HepG2 (cell line): ENCODE measurements at regions not wholly inside any gene's neighbourhood (a gene's known extent, or its start where the extent isn't known, plus 50 kb on each side); places are given as distances from the start of the nearest gene placed in this dataset.

Source experiments
- ATAC-seq: fragments of 200-7000 bp; cut with Tn5 transposase; 3 replicates; pipeline ENCODE4 v1.9.1; 2020; ENCODE audit warnings: mild to moderate bottlenecking, moderate library complexity
- BruUV-seq: library from RNA; stranded (reverse); fragments of 400-500 nt; replicated peaks from 2 replicates; lab custom pipeline; 2021; lab: Mats Ljungman, UMichigan
- CTCF ChIA-PET: fragments of 300-600 bp; formaldehyde crosslinking; extraction: SDS; loops from one replicate; lab custom pipeline; 2021; ENCODE audit warnings: low total read pairs, inconsistent platforms, low intra/inter-chr PET ratio; lab: Yijun Ruan, JAX
- POLR2A ChIA-PET: fragments of 350-600 bp; sonication (Branson Sonifier 250); formaldehyde crosslinking; loops from one replicate; lab custom pipeline; 2020; ENCODE audit warnings: antibody characterized with exemption, inconsistent platforms; lab: Yijun Ruan, JAX
- DNase-seq: peaks from one replicate; pipeline ENCODE4 v3.0.0-alpha.2; 2015; ENCODE audit warnings: low spot score
- FAIRE-seq: peaks from 3 replicates; lab custom pipeline; 2011; peaks lifted over from hg19 to GRCh38; lab: Jason Lieb, UNC
- H2AFZ ChIP-seq: one replicate; pipeline ENCODE4 v1.6.1; 2011; ENCODE audit warnings: low read length, inconsistent platforms
- H3K27ac ChIP-seq: fragments of 300-600 bp; 3 replicates; pipeline ENCODE4 v1.8.0; 2011; ENCODE audit warnings: mixed run types, mild to moderate bottlenecking, mixed read lengths, low read length, inconsistent platforms; ENCODE audit not compliant: insufficient read depth; ENCODE audit errors: extremely low read length
- H3K27me3 ChIP-seq, 2 experiments: fragments of 200-600 bp in 1 of 2; 2 replicates in 1 of 2; 3 replicates in 1 of 2; pipeline versions ENCODE4 v1.6.0 to v1.8.0; 2011; ENCODE audit warnings: low read length in 2 of 2, mild to moderate bottlenecking in 2 of 2, moderate library complexity in 2 of 2, inconsistent platforms in 1 of 2; ENCODE audit not compliant: insufficient read depth in 2 of 2, control insufficient read depth in 1 of 2
- H3K36me3 ChIP-seq, 2 experiments: fragments of 200-600 bp in 1 of 2; replicated peaks in 1 of 2; 2 replicates in 1 of 2; 3 replicates in 1 of 2; pipeline versions ENCODE4 v1.5.1 to v1.8.0; 2011; ENCODE audit warnings: low read length in 2 of 2, inconsistent platforms in 1 of 2; ENCODE audit not compliant: insufficient read depth in 2 of 2, control insufficient read depth in 1 of 2
- H3K4me1 ChIP-seq: 2 replicates; pipeline ENCODE4 v1.5.1; 2012; ENCODE audit warnings: low read length, inconsistent platforms; ENCODE audit not compliant: insufficient read depth
- H3K4me2 ChIP-seq: 2 replicates; pipeline ENCODE4 v1.6.0; 2011; ENCODE audit warnings: low read depth, low read length, inconsistent platforms
- H3K4me3 ChIP-seq, 3 experiments: fragments of 200-600 bp in 1 of 3; sonication (generic), shearing (Covaris generic) in 1 of 3; replicated peaks in 1 of 3; 2 replicates each; pipeline ENCODE4 v1.5.1; 2011 to 2016; ENCODE audit warnings: low read length in 3 of 3, inconsistent platforms in 2 of 3, low read depth in 2 of 3, mild to moderate bottlenecking in 2 of 3, control low read depth in 1 of 3, mixed read lengths in 1 of 3; ENCODE audit not compliant: insufficient read depth in 1 of 3
- H3K79me2 ChIP-seq: one replicate; pipeline ENCODE4 v1.6.1; 2011; ENCODE audit warnings: low read length, inconsistent platforms; ENCODE audit not compliant: insufficient read depth
- H3K9ac ChIP-seq: 2 replicates; pipeline ENCODE4 v1.6.0; 2011; ENCODE audit warnings: mild to moderate bottlenecking, low read depth, low read length, inconsistent platforms; ENCODE audit not compliant: insufficient read depth
- H3K9me3 ChIP-seq: 2 replicates; pipeline ENCODE4 v1.5.1; 2012; ENCODE audit warnings: mild to moderate bottlenecking, low read length
- H4K20me1 ChIP-seq: 2 replicates; pipeline ENCODE4 v1.6.0; 2011; ENCODE audit warnings: inconsistent platforms, mild to moderate bottlenecking, low read length, moderate library complexity; ENCODE audit not compliant: insufficient read depth
- HNRNPUL1 ChIP-seq: fragments of 200-400 bp; formaldehyde crosslinking; IDR thresholded peaks from 2 replicates; pipeline ENCODE4 v1.6.1; 2017; ENCODE audit warnings: low read depth, mild to moderate bottlenecking, low read length, moderate library complexity
- ONECUT2 ChIP-seq: sonication (generic); formaldehyde crosslinking; IDR thresholded peaks from 2 replicates; pipeline ENCODE4 v1.4.0; 2020; ENCODE audit warnings: missing genetic modification reagents
- PRPF4 ChIP-seq: fragments of 200-400 bp; formaldehyde crosslinking; IDR thresholded peaks from 2 replicates; pipeline ENCODE4 v1.6.1; 2016; ENCODE audit warnings: low read length, low read depth; ENCODE audit not compliant: poor library complexity, severe bottlenecking
- SATB2 ChIP-seq: sonication (generic); formaldehyde crosslinking; IDR thresholded peaks from 2 replicates; pipeline ENCODE4 v1.5.0; 2020; ENCODE audit warnings: missing genetic modification reagents
- U2AF2 ChIP-seq: fragments of 200-400 bp; formaldehyde crosslinking; IDR thresholded peaks from 2 replicates; pipeline ENCODE4 v1.6.1; 2017; ENCODE audit warnings: low read depth, mild to moderate bottlenecking, low read length
- ZNF552 ChIP-seq: sonication (generic); formaldehyde crosslinking; IDR thresholded peaks from 2 replicates; pipeline ENCODE4 v1.9.0; 2022; ENCODE audit warnings: missing genetic modification reagents, mild to moderate bottlenecking, borderline replicate concordance
- ZNF746 ChIP-seq: sonication (generic); formaldehyde crosslinking; IDR thresholded peaks from 2 replicates; pipeline ENCODE4 v1.8.0; 2022; ENCODE audit warnings: mild to moderate bottlenecking, missing genetic modification reagents
- WGBS: methylation state at CpG from one replicate; pipeline ENCODE4 v1.1.6; 2017; ENCODE audit warnings: low lambda C conversion rate; 5-methylcytosine and 5-hydroxymethylcytosine counted together
- in situ Hi-C: cut with HindIII; loops from 2 replicates; pipeline ENCODE4 v1.10.0; 2017; ENCODE audit warnings: low pct_unique_long_range_greater_than_20kb; ENCODE audit not compliant: extremely low pct_ligation_motif_present
- intact Hi-C: fragments of 100-400 bp; cut with micrococcal nuclease; formaldehyde crosslinking; loops from one replicate; pipeline ENCODE4 v1.10.0; 2022; ENCODE audit not compliant: unreplicated experiment
- TF ChIP-seq, protein P1 (sequence below): sonication (generic); formaldehyde crosslinking; IDR thresholded peaks from 2 replicates; pipeline ENCODE4 v1.4.0; 2020; ENCODE audit warnings: mild to moderate bottlenecking, missing genetic modification reagents
- TF ChIP-seq, protein P2 (sequence below): sonication (generic); formaldehyde crosslinking; IDR thresholded peaks from 2 replicates; pipeline ENCODE4 v1.5.1; 2020; ENCODE audit warnings: mild to moderate bottlenecking, moderate library complexity, missing genetic modification reagents
- TF ChIP-seq, protein P3 (sequence below): sonication (generic); formaldehyde crosslinking; IDR thresholded peaks from 2 replicates; pipeline ENCODE4 v1.5.0; 2020; ENCODE audit warnings: mild to moderate bottlenecking, missing genetic modification reagents, borderline replicate concordance

DNA sequence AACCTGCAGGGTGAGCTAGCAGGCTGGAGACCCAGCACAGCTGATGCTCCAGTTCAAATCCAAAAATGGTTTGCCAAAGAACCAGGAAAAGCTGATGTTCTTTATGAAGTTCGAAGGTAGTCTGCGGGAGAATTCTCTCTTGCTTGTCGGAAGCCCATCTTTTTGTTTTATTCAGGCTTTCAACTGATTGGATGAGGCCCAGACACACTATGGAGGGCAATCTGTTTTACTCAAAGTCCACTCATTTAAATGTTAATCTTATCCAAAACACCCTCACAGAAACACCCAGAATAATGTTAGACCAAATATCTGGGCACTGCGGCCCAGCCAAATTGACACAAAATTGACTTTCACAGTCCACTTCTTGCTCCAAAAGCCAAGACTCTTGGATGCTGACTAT lies 105.6 kb upstream of the PMEPA1 start:
- ATAC-seq = no peak
- no peak for DNase-seq
- no peak overlapping the region for H3K4me2 ChIP-seq
- no peaks in the 10 kb centered on the region for H3K36me3 ChIP-seq
- no peak overlapping the region for H3K27ac ChIP-seq
- intact Hi-C loops = no loop called here
- H3K4me1 ChIP-seq = no peaks in the 10 kb centered on the region
- WGBS = 47% methylated on average over 4 of the region's 4 CpGs
- BruUV-seq = no TSS peak
- CTCF ChIA-PET = no interaction called here
- H4K20me1 ChIP-seq = no peaks in the 10 kb centered on the region
- H2AFZ ChIP-seq = no peak overlapping the region
- POLR2A ChIA-PET = no interaction called here
- H3K4me3 ChIP-seq = no peak overlapping the region
- H3K27me3 ChIP-seq = peaks cover 5 to 31% of the 10 kb centered on the region in 2 experiments; a peak in 3 of 5 replicates
- in situ Hi-C loops = no loop called here
- H3K9me3 ChIP-seq = no peaks in the 10 kb centered on the region
- no peaks in the 10 kb centered on the region for H3K79me2 ChIP-seq
- H3K9ac ChIP-seq = no peak overlapping the region
- no peak for FAIRE-seq
- no peak for TF ChIP-seq ONECUT2 (CRISPR knock-in tag)
- TF ChIP-seq, protein P1, sequence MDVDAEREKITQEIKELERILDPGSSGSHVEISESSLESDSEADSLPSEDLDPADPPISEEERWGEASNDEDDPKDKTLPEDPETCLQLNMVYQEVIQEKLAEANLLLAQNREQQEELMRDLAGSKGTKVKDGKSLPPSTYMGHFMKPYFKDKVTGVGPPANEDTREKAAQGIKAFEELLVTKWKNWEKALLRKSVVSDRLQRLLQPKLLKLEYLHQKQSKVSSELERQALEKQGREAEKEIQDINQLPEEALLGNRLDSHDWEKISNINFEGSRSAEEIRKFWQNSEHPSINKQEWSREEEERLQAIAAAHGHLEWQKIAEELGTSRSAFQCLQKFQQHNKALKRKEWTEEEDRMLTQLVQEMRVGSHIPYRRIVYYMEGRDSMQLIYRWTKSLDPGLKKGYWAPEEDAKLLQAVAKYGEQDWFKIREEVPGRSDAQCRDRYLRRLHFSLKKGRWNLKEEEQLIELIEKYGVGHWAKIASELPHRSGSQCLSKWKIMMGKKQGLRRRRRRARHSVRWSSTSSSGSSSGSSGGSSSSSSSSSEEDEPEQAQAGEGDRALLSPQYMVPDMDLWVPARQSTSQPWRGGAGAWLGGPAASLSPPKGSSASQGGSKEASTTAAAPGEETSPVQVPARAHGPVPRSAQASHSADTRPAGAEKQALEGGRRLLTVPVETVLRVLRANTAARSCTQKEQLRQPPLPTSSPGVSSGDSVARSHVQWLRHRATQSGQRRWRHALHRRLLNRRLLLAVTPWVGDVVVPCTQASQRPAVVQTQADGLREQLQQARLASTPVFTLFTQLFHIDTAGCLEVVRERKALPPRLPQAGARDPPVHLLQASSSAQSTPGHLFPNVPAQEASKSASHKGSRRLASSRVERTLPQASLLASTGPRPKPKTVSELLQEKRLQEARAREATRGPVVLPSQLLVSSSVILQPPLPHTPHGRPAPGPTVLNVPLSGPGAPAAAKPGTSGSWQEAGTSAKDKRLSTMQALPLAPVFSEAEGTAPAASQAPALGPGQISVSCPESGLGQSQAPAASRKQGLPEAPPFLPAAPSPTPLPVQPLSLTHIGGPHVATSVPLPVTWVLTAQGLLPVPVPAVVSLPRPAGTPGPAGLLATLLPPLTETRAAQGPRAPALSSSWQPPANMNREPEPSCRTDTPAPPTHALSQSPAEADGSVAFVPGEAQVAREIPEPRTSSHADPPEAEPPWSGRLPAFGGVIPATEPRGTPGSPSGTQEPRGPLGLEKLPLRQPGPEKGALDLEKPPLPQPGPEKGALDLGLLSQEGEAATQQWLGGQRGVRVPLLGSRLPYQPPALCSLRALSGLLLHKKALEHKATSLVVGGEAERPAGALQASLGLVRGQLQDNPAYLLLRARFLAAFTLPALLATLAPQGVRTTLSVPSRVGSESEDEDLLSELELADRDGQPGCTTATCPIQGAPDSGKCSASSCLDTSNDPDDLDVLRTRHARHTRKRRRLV (CRISPR knock-in tag) = no peak
- no peak for TF ChIP-seq SATB2 (CRISPR knock-in tag)
- TF ChIP-seq PRPF4 = no peak
- TF ChIP-seq ZNF746 = no peak
- TF ChIP-seq, protein P2, sequence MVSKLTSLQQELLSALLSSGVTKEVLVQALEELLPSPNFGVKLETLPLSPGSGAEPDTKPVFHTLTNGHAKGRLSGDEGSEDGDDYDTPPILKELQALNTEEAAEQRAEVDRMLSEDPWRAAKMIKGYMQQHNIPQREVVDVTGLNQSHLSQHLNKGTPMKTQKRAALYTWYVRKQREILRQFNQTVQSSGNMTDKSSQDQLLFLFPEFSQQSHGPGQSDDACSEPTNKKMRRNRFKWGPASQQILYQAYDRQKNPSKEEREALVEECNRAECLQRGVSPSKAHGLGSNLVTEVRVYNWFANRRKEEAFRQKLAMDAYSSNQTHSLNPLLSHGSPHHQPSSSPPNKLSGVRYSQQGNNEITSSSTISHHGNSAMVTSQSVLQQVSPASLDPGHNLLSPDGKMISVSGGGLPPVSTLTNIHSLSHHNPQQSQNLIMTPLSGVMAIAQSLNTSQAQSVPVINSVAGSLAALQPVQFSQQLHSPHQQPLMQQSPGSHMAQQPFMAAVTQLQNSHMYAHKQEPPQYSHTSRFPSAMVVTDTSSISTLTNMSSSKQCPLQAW = no peak
- no peak for TF ChIP-seq U2AF2
- TF ChIP-seq, protein P3, sequence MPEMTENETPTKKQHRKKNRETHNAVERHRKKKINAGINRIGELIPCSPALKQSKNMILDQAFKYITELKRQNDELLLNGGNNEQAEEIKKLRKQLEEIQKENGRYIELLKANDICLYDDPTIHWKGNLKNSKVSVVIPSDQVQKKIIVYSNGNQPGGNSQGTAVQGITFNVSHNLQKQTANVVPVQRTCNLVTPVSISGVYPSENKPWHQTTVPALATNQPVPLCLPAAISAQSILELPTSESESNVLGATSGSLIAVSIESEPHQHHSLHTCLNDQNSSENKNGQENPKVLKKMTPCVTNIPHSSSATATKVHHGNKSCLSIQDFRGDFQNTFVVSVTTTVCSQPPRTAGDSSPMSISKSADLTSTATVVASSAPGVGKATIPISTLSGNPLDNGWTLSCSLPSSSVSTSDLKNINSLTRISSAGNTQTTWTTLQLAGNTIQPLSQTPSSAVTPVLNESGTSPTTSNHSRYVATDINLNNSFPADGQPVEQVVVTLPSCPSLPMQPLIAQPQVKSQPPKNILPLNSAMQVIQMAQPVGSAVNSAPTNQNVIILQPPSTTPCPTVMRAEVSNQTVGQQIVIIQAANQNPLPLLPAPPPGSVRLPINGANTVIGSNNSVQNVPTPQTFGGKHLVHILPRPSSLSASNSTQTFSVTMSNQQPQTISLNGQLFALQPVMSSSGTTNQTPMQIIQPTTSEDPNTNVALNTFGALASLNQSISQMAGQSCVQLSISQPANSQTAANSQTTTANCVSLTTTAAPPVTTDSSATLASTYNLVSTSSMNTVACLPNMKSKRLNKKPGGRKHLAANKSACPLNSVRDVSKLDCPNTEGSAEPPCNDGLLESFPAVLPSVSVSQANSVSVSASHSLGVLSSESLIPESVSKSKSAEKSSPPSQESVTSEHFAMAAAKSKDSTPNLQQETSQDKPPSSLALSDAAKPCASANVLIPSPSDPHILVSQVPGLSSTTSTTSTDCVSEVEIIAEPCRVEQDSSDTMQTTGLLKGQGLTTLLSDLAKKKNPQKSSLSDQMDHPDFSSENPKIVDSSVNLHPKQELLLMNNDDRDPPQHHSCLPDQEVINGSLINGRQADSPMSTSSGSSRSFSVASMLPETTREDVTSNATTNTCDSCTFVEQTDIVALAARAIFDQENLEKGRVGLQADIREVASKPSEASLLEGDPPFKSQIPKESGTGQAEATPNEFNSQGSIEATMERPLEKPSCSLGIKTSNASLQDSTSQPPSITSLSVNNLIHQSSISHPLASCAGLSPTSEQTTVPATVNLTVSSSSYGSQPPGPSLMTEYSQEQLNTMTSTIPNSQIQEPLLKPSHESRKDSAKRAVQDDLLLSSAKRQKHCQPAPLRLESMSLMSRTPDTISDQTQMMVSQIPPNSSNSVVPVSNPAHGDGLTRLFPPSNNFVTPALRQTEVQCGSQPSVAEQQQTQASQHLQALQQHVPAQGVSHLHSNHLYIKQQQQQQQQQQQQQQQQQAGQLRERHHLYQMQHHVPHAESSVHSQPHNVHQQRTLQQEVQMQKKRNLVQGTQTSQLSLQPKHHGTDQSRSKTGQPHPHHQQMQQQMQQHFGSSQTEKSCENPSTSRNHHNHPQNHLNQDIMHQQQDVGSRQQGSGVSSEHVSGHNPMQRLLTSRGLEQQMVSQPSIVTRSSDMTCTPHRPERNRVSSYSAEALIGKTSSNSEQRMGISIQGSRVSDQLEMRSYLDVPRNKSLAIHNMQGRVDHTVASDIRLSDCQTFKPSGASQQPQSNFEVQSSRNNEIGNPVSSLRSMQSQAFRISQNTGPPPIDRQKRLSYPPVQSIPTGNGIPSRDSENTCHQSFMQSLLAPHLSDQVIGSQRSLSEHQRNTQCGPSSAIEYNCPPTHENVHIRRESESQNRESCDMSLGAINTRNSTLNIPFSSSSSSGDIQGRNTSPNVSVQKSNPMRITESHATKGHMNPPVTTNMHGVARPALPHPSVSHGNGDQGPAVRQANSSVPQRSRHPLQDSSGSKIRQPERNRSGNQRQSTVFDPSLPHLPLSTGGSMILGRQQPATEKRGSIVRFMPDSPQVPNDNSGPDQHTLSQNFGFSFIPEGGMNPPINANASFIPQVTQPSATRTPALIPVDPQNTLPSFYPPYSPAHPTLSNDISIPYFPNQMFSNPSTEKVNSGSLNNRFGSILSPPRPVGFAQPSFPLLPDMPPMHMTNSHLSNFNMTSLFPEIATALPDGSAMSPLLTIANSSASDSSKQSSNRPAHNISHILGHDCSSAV (CRISPR knock-in tag) = no peak
- no peak for TF ChIP-seq HNRNPUL1
- TF ChIP-seq ZNF552 (CRISPR knock-in tag) = no peak
